ENCODE measurements at regions not wholly inside any gene's neighbourhood (a gene's known extent, or its start where the extent isn't known, plus 50 kb on each side); places are given as distances from the start of the nearest gene placed in this dataset.

DNA sequence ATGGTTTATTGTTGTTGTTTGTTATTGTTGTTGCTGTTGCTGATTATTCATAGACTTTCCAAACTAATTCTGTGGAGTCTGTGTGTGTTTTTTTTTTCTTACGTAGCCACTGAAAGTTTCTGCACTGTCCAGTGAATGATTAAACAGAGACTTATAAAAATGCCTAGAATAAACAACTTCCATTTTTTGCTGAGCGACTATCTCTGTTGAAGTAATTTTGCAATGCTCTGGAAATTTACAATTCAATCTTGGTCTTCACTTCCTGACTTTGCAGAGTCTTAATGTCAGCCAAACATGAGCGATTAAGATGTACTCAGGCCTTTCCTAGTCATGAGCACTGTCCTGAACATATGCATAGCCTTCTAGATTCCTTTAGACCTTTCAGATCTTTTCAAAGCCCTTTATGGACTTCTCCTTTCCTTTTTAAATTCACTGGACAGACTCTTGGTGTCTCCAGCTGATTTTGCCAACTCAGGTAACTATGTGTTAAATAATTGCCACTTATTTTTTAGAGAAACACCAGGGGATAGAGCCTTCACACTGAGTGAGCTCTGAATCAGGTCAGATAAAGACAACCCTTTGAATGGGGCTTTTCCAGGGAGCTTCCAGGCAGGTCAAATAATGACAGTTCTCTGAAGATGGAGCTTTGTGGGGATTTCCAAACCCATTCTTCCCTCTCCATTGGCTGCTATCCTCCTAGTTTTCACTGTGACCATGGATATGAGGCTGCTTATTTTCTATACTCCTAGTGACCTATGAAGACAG lies 622.8 kb upstream of the EPHA7 start:
- no peaks in the 10 kb centered on the region for H3K36me3 ChIP-seq
- intact Hi-C loops (cut with micrococcal nuclease): no loop called here
- no peak overlapping the region for H3K4me3 ChIP-seq
- TF ChIP-seq, protein P1, sequence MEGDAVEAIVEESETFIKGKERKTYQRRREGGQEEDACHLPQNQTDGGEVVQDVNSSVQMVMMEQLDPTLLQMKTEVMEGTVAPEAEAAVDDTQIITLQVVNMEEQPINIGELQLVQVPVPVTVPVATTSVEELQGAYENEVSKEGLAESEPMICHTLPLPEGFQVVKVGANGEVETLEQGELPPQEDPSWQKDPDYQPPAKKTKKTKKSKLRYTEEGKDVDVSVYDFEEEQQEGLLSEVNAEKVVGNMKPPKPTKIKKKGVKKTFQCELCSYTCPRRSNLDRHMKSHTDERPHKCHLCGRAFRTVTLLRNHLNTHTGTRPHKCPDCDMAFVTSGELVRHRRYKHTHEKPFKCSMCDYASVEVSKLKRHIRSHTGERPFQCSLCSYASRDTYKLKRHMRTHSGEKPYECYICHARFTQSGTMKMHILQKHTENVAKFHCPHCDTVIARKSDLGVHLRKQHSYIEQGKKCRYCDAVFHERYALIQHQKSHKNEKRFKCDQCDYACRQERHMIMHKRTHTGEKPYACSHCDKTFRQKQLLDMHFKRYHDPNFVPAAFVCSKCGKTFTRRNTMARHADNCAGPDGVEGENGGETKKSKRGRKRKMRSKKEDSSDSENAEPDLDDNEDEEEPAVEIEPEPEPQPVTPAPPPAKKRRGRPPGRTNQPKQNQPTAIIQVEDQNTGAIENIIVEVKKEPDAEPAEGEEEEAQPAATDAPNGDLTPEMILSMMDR (IDR thresholded peaks at IDR 0.05; ENCODE audit: borderline replicate concordance): no peak
- no peaks in the 10 kb centered on the region for H3K27me3 ChIP-seq (ENCODE audit: low read depth)
- H3K27ac ChIP-seq (replicated peaks): no peak overlapping the region
- peaks cover 3% of the 10 kb centered on the region for H3K9me3 ChIP-seq (replicated peaks)
- H3K4me1 ChIP-seq: no peaks in the 10 kb centered on the region
- no peak for DNase-seq

DNA sequence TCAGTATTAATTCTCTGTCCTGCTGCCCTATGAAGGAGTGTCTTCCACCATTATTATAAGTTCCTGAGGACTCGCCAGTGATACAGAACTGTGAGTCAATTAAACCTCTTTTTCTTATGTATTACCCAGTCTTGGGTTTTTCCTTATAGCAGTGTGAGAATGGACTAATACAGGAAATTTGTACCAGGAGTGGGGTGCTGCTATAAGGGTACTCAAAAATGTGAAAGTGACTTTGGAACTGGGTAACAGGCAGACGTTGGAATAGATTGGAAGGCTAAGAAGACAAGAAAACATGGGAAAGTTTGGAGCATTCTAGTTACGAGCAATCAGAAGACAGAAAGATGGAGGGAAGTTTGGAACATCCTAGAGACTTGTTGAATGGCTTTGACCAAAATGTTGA lies 616.7 kb upstream of the EPHA7 start:
- peaks cover 23% of the 10 kb centered on the region for H3K9me3 ChIP-seq (replicated peaks)
- H3K27me3 ChIP-seq (ENCODE audit: low read depth): no peaks in the 10 kb centered on the region
- no peaks in the 10 kb centered on the region for H3K4me1 ChIP-seq
- intact Hi-C loops (cut with micrococcal nuclease): no loop called here
- no peak overlapping the region for H3K4me3 ChIP-seq
- H3K27ac ChIP-seq (replicated peaks): no peak overlapping the region
- TF ChIP-seq, protein P1 (IDR thresholded peaks at IDR 0.05; ENCODE audit: borderline replicate concordance): no peak
- H3K36me3 ChIP-seq: no peaks in the 10 kb centered on the region
- DNase-seq: no peak

DNA sequence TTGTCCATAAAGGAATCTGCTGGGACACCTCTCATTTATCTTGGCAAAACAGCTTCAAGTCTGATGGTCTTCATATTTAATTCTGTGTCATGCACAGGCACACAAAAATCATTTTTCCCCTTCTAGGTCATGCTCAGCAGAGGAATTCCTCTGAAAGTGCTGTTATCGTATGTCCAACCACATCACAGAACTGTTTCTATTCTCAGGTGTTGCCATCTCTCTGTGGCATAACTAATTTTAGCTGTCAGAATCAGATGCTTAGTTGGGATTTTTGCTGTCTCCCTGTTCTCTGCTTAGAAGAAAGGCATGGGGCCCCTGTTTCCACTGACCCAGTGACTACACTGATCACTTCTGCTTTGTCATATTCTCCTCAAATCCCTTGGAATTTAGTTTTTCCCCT lies 608.0 kb upstream of the EPHA7 start:
- TF ChIP-seq, protein P1 (IDR thresholded peaks at IDR 0.05; ENCODE audit: borderline replicate concordance): no peak
- no peaks in the 10 kb centered on the region for H3K4me1 ChIP-seq
- H3K4me3 ChIP-seq: no peak overlapping the region
- intact Hi-C loops (cut with micrococcal nuclease): no loop called here
- peaks cover 13% of the 10 kb centered on the region for H3K9me3 ChIP-seq (replicated peaks)
- no peak overlapping the region for H3K27ac ChIP-seq (replicated peaks)
- DNase-seq: no peak
- no peaks in the 10 kb centered on the region for H3K27me3 ChIP-seq (ENCODE audit: low read depth)
- H3K36me3 ChIP-seq: no peaks in the 10 kb centered on the region

DNA sequence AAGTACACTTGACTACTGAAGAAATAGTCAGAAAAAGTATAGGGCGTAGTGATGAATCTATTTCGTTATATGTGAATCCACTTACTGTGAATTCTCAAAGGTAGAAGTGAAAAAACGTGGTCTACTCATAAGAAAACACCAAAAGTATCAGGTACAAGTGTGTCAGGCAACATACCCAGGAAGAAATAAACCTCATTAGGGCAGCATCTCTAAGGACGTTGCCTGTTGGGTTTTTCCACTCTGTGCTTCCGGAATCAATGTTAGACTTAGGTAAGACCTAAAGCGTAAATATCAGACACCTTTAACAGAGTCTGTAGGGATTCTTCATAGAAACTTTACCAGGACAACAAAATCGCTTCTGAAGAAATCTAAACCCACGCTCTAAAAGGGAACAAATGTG lies 607.2 kb upstream of the EPHA7 start:
- no peak for DNase-seq
- TF ChIP-seq, protein P1 (IDR thresholded peaks at IDR 0.05; ENCODE audit: borderline replicate concordance): no peak
- no peaks in the 10 kb centered on the region for H3K4me1 ChIP-seq

DNA sequence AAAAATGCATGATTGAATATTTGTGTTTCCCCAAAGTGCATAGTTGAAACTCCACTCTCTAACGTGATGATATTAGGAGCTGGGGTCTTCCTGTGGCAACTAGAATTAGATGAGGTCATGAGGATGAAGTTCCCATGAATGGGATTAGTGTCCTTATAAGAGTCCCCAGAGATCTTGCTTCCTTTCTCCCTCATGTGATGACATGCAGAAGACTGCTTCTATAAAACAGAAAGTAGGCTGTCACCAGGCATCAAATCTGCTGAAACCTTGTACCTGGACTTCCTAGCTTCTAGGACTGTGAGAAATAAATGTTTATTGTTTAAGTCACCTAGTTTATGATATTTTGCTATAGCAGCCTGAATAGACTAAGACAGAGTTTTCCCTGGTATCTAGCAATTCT lies 586.5 kb upstream of the EPHA7 start:
- Histone ChIP-seq H3K4me1 (no peaks in the 10 kb centered on the region), H3K4me3 (no peak overlapping the region), H3K9me3 (replicated peaks) (no peaks in the 10 kb centered on the region), H3K36me3 (no peaks in the 10 kb centered on the region), H3K27me3 (ENCODE audit: low read depth) (no peaks in the 10 kb centered on the region), H3K27ac (replicated peaks) (no peak overlapping the region)
- intact Hi-C loops (cut with micrococcal nuclease): no loop called here
- TF ChIP-seq, protein P1 (IDR thresholded peaks at IDR 0.05; ENCODE audit: borderline replicate concordance): no peak
- no peak for DNase-seq

More for the DNA sequence above, 607.2 kb upstream of the EPHA7 start:
- Histone ChIP-seq H3K36me3 (no peaks in the 10 kb centered on the region), H3K27ac (replicated peaks) (no peak overlapping the region), H3K9me3 (replicated peaks) (peaks cover 13% of the 10 kb centered on the region), H3K27me3 (ENCODE audit: low read depth) (no peaks in the 10 kb centered on the region), H3K4me3 (no peak overlapping the region)
- intact Hi-C loops (cut with micrococcal nuclease): no loop called here

Measured in left ventricle myocardium inferior (tissue), 1 donor.